ENCODE measurements at regions not wholly inside any gene's neighbourhood (a gene's known extent, or its start where the extent isn't known, plus 50 kb on each side); places are given as distances from the start of the nearest gene placed in this dataset.
A peak's percentile ranks its signal among the peaks of the same experiment; 100 is the strongest.

DNA sequence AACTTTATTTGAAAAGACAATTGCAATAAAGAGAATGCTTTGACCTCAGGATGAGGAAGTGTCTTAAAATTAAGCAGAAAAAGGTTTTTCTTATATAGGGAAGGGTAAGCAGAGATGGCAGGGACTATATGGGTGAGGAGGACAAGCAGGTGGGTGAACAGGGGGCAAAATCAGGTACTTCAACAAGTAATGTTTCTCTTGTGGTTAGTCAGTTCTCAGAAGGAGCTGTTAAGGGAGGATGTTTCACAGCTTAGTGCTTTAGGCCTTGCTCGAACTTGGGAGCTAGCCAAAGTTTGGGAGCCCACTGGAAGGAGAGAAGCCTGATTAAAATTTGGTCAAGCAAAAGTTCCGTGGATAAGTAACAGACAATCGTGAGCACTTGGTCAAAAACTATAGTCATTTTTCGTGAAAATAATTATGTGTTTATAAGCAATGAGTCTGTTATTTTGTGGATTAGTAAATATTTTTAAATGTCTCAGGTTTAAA lies 364.2 kb upstream of the TMPO start:
- no peak overlapping the region for H2AFZ ChIP-seq (ENCODE audit: low read depth, low read length)
- ATAC-seq (no peak), DNase-seq (ENCODE audit: extremely low read depth in 1 of 4, low spot score in 3 of 4) (no peak), FAIRE-seq (no peak)
- H3K27me3 ChIP-seq (ENCODE audit: control insufficient read depth in 2 of 2, insufficient read depth in 2 of 2, low read length in 2 of 2): no peaks in the 10 kb centered on the region
- H3K4me3 ChIP-seq: no peak overlapping the region
- ChIA-PET CTCF (ENCODE audit: low intra/inter-chr PET ratio) (no interaction called here), POLR2A (no interaction called here)
- no peaks in the 10 kb centered on the region for H3K4me1 ChIP-seq (replicated peaks in 1 of 2; ENCODE audit: control insufficient read depth in 2 of 2, insufficient read depth in 2 of 2, low read length in 2 of 2)
- H3K4me2 ChIP-seq (ENCODE audit: insufficient read depth, low read length): no peak overlapping the region
- H4K20me1 ChIP-seq (replicated peaks; ENCODE audit: control insufficient read depth, insufficient read depth, low read length): no peaks in the 10 kb centered on the region
- no peak overlapping the region for H3K9ac ChIP-seq (ENCODE audit: insufficient read depth in 1 of 2, low read depth in 2 of 2, low read length in 2 of 2)
- BruUV-seq (replicated peaks): no TSS peak
- no peaks in the 10 kb centered on the region for H3K79me2 ChIP-seq (ENCODE audit: control insufficient read depth, insufficient read depth, low read length)
- TF ChIP-seq TRIM24 (IDR thresholded peaks at IDR 0.05) (no peak), SMC3 (conservative IDR thresholded peaks at IDR 0.05; ENCODE audit: insufficient read depth, low read depth, low read length) (no peak)
- TF ChIP-seq, protein P1, sequence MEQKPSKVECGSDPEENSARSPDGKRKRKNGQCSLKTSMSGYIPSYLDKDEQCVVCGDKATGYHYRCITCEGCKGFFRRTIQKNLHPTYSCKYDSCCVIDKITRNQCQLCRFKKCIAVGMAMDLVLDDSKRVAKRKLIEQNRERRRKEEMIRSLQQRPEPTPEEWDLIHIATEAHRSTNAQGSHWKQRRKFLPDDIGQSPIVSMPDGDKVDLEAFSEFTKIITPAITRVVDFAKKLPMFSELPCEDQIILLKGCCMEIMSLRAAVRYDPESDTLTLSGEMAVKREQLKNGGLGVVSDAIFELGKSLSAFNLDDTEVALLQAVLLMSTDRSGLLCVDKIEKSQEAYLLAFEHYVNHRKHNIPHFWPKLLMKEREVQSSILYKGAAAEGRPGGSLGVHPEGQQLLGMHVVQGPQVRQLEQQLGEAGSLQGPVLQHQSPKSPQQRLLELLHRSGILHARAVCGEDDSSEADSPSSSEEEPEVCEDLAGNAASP (IDR thresholded peaks at IDR 0.05): no peak
- no peak overlapping the region for H3K27ac ChIP-seq (ENCODE audit: extremely low read depth, low read depth, low read length)
- in situ Hi-C loops (cut with MboI) (no loop called here), intact Hi-C loops (cut with micrococcal nuclease) (no loop called here)
- no peaks in the 10 kb centered on the region for H3K9me1 ChIP-seq (ENCODE audit: control insufficient read depth, insufficient read depth, low read length)
- no peaks in the 10 kb centered on the region for H3K9me3 ChIP-seq (replicated peaks; ENCODE audit: control insufficient read depth, insufficient read depth, low read depth, low read length)
- H3K36me3 ChIP-seq (ENCODE audit: control insufficient read depth, insufficient read depth, low read length): no peaks in the 10 kb centered on the region
- 0% methylated on average over 4 of the region's 4 CpGs for WGBS (ENCODE audit: insufficient coverage, low coverage, missing lambda C conversion rate)

DNA sequence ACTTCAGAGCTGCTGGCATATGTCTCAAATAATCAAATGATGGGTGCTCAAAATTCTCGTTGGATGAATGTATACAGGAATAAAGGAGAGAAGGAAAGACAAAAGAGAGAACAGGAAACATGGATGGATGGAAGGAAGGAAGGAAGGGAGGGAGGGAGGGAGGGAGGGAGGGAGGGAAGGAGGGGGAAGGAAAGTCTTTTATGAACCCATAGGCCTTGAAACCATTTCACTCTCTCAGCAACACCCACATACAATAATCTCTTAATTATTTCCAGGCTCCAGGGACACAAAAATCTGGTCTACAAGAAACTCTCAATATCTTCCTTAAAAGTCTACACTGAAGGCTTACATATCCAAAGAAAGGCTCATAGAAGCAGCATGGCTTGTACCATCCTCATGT lies 363.4 kb upstream of the TMPO start:
- no TSS peak for BruUV-seq (replicated peaks)
- H2AFZ ChIP-seq (ENCODE audit: low read depth, low read length): no peak overlapping the region
- no peak for ATAC-seq
- no peaks in the 10 kb centered on the region for H3K36me3 ChIP-seq (ENCODE audit: control insufficient read depth, insufficient read depth, low read length)
- no peaks in the 10 kb centered on the region for H3K4me1 ChIP-seq (replicated peaks in 1 of 2; ENCODE audit: control insufficient read depth in 2 of 2, insufficient read depth in 2 of 2, low read length in 2 of 2)
- H3K4me3 ChIP-seq: no peak overlapping the region
- no peaks in the 10 kb centered on the region for H3K79me2 ChIP-seq (ENCODE audit: control insufficient read depth, insufficient read depth, low read length)
- no peak for FAIRE-seq
- H3K27ac ChIP-seq (ENCODE audit: extremely low read depth, low read depth, low read length): no peak overlapping the region
- no peak for DNase-seq (ENCODE audit: extremely low read depth in 1 of 4, low spot score in 3 of 4)
- H4K20me1 ChIP-seq (replicated peaks; ENCODE audit: control insufficient read depth, insufficient read depth, low read length): no peaks in the 10 kb centered on the region
- ChIA-PET POLR2A (no interaction called here), CTCF (ENCODE audit: low intra/inter-chr PET ratio) (no interaction called here)
- 0% methylated on average over 1 of the region's 1 CpG for WGBS (ENCODE audit: insufficient coverage, low coverage, missing lambda C conversion rate)
- H3K4me2 ChIP-seq (ENCODE audit: insufficient read depth, low read length): no peak overlapping the region
- no peaks in the 10 kb centered on the region for H3K27me3 ChIP-seq (ENCODE audit: control insufficient read depth in 2 of 2, insufficient read depth in 2 of 2, low read length in 2 of 2)
- no peaks in the 10 kb centered on the region for H3K9me1 ChIP-seq (ENCODE audit: control insufficient read depth, insufficient read depth, low read length)
- intact Hi-C loops (cut with micrococcal nuclease): no loop called here
- in situ Hi-C loops (cut with MboI): no loop called here
- TF ChIP-seq, protein P2, sequence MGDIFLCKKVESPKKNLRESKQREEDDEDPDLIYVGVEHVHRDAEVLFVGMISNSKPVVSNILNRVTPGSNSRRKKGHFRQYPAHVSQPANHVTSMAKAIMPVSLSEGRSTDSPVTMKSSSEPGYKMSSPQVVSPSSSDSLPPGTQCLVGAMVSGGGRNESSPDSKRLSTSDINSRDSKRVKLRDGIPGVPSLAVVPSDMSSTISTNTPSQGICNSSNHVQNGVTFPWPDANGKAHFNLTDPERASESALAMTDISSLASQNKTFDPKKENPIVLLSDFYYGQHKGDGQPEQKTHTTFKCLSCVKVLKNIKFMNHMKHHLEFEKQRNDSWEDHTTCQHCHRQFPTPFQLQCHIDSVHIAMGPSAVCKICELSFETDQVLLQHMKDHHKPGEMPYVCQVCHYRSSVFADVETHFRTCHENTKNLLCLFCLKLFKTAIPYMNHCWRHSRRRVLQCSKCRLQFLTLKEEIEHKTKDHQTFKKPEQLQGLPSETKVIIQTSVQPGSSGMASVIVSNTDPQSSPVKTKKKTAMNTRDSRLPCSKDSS (IDR thresholded peaks at IDR 0.05; ENCODE audit: low read depth, partially characterized antibody): no peak
- TF ChIP-seq NCOA6 (IDR thresholded peaks at IDR 0.05) (no peak), PCBP1 (IDR thresholded peaks at IDR 0.05; ENCODE audit: low read depth, low read length, poor library complexity, severe bottlenecking) (peak; percentile 42), ZNF224 (CRISPR knock-in tag; IDR thresholded peaks at IDR 0.05) (no peak), HNRNPK (IDR thresholded peaks at IDR 0.05; ENCODE audit: low read depth, low read length, poor library complexity, severe bottlenecking) (peak; percentile 44), RBM17 (IDR thresholded peaks at IDR 0.05; ENCODE audit: borderline replicate concordance, low read depth, low read length) (no peak)
- no peaks in the 10 kb centered on the region for H3K9me3 ChIP-seq (replicated peaks; ENCODE audit: control insufficient read depth, insufficient read depth, low read depth, low read length)
- H3K9ac ChIP-seq (ENCODE audit: insufficient read depth in 1 of 2, low read depth in 2 of 2, low read length in 2 of 2): no peak overlapping the region

Measured in K562 (cell line).